IMR-90 (cell line): ENCODE measurements at regions not wholly inside any gene's neighbourhood (a gene's known extent, or its start where the extent isn't known, plus 50 kb on each side); places are given as distances from the start of the nearest gene placed in this dataset.

Source experiments
- ATAC-seq: fragments of 200-7000 bp; cut with Tn5 transposase; 2 replicates; pipeline ENCODE4 v1.9.1; 2020; ENCODE audit warnings: low read depth, mild to moderate bottlenecking, moderate library complexity
- BruUV-seq: library from RNA; stranded (reverse); fragments of 400-500 nt; replicated peaks from 2 replicates; lab custom pipeline; 2021; lab: Mats Ljungman, UMichigan
- CTCF ChIA-PET: fragments of 300-600 bp; formaldehyde crosslinking; extraction: SDS; loops from one replicate; lab custom pipeline; 2021; ENCODE audit warnings: antibody characterized with exemption; lab: Yijun Ruan, JAX
- POLR2A ChIA-PET: fragments of 300-600 bp; sonication (Branson Sonifier 250); formaldehyde crosslinking; loops from one replicate; lab custom pipeline; 2022; ENCODE audit warnings: antibody characterized with exemption; ENCODE audit not compliant: unreplicated experiment; lab: Charles Lee
- DNase-seq: peaks from one replicate; pipeline ENCODE4 v3.0.0; 2013
- H2AFZ ChIP-seq: replicated peaks from 2 replicates; pipeline ENCODE3; 2013; ENCODE audit warnings: low read length, mild to moderate bottlenecking; ENCODE audit not compliant: poor library complexity
- H2AK5ac ChIP-seq: 2 replicates; pipeline ENCODE4 v1.6.1; 2013; ENCODE audit warnings: low read depth, low read length, inconsistent platforms
- H2AK9ac ChIP-seq: replicated peaks from 2 replicates; pipeline ENCODE3; 2013; ENCODE audit warnings: mild to moderate bottlenecking, low read depth, low read length, moderate library complexity; ENCODE audit not compliant: poor library complexity
- H2BK120ac ChIP-seq: 2 replicates; pipeline ENCODE4 v1.6.1; 2013; ENCODE audit warnings: low read depth, low read length, inconsistent platforms
- H2BK15ac ChIP-seq: 3 replicates; pipeline ENCODE4 v1.6.1; 2013; ENCODE audit warnings: low read depth, low read length, inconsistent platforms
- H2BK20ac ChIP-seq: 2 replicates; pipeline ENCODE4 v1.6.1; 2013; ENCODE audit warnings: low read depth, mild to moderate bottlenecking, inconsistent platforms, low read length, moderate library complexity
- H2BK5ac ChIP-seq: 2 replicates; pipeline ENCODE4 v1.6.1; 2013; ENCODE audit warnings: mild to moderate bottlenecking, low read depth, low read length, inconsistent platforms; ENCODE audit not compliant: poor library complexity, severe bottlenecking
- H3K14ac ChIP-seq: replicated peaks from 2 replicates; pipeline ENCODE4 v1.6.1; 2013; ENCODE audit warnings: low read depth, low read length, inconsistent platforms
- H3K18ac ChIP-seq: 2 replicates; pipeline ENCODE4 v1.6.1; 2013; ENCODE audit warnings: low read depth, low read length, control low read depth
- H3K23ac ChIP-seq: 2 replicates; pipeline ENCODE4 v1.6.1; 2013; ENCODE audit warnings: low read depth, low read length, inconsistent platforms
- H3K27ac ChIP-seq: 2 replicates; pipeline ENCODE4 v1.5.1; 2013; ENCODE audit warnings: mild to moderate bottlenecking, control low read depth, low read length; ENCODE audit not compliant: insufficient read depth
- H3K27me3 ChIP-seq: 2 replicates; pipeline ENCODE4 v1.6.1; 2013; ENCODE audit warnings: low read length; ENCODE audit not compliant: control insufficient read depth, insufficient read depth
- H3K36me3 ChIP-seq: 2 replicates; pipeline ENCODE4 v1.6.1; 2013; ENCODE audit warnings: low read length, mixed read lengths; ENCODE audit not compliant: control insufficient read depth, insufficient read depth
- H3K4ac ChIP-seq: 2 replicates; pipeline ENCODE4 v1.6.1; 2013; ENCODE audit warnings: low read depth, low read length, inconsistent platforms
- H3K4me1 ChIP-seq: 2 replicates; pipeline ENCODE4 v1.6.1; 2013; ENCODE audit warnings: low read length, mixed read lengths; ENCODE audit not compliant: control insufficient read depth, insufficient read depth
- H3K4me2 ChIP-seq: 2 replicates; pipeline ENCODE4 v1.6.1; 2013; ENCODE audit warnings: low read depth, mild to moderate bottlenecking, control low read depth, low read length, moderate library complexity
- H3K4me3 ChIP-seq: 2 replicates; pipeline ENCODE4 v1.5.1; 2013; ENCODE audit warnings: low read depth, mild to moderate bottlenecking, control low read depth, low read length, moderate library complexity; ENCODE audit not compliant: insufficient read depth
- H3K56ac ChIP-seq: 2 replicates; pipeline ENCODE4 v1.6.1; 2013; ENCODE audit warnings: low read length, inconsistent platforms; ENCODE audit not compliant: insufficient read depth; ENCODE audit errors: extremely low read depth
- H3K79me1 ChIP-seq, 2 experiments: 2 replicates each; pipeline ENCODE4 v1.6.1; 2013; ENCODE audit warnings: low read length in 2 of 2, inconsistent platforms in 1 of 2, low read depth in 1 of 2
- H3K9ac ChIP-seq: 2 replicates; pipeline ENCODE4 v1.6.1; 2013; ENCODE audit warnings: low read depth, low read length, control low read depth
- H3K9me1 ChIP-seq: 2 replicates; pipeline ENCODE4 v1.6.1; 2013; ENCODE audit warnings: low read length, inconsistent platforms; ENCODE audit not compliant: insufficient read depth
- H3K9me3 ChIP-seq: 2 replicates; pipeline ENCODE4 v1.6.1; 2013; ENCODE audit warnings: low read length; ENCODE audit not compliant: control insufficient read depth, insufficient read depth
- H4K20me1 ChIP-seq: 2 replicates; pipeline ENCODE4 v1.6.1; 2013; ENCODE audit warnings: low read length, inconsistent platforms; ENCODE audit not compliant: insufficient read depth
- H4K5ac ChIP-seq: 2 replicates; pipeline ENCODE4 v1.6.1; 2013; ENCODE audit warnings: mild to moderate bottlenecking, low read depth, low read length, control low read depth
- H4K8ac ChIP-seq, 2 experiments: 2 replicates each; pipeline ENCODE4 v1.6.1; 2013; ENCODE audit warnings: low read depth in 2 of 2, low read length in 2 of 2, control low read depth in 1 of 2, inconsistent platforms in 1 of 2
- H4K91ac ChIP-seq: 2 replicates; pipeline ENCODE4 v1.6.1; 2013; ENCODE audit warnings: low read depth, low read length, inconsistent platforms; ENCODE audit not compliant: insufficient read depth
- BHLHE40 ChIP-seq: fragments of 150-350 bp; IDR thresholded peaks from 2 replicates; pipeline ENCODE4 v1.6.1; 2016; ENCODE audit warnings: mild to moderate bottlenecking, low read depth, low read length
- CEBPB ChIP-seq: IDR thresholded peaks from 2 replicates; pipeline ENCODE4 v1.6.1; 2012; ENCODE audit warnings: low read depth, low read length, improper control_type of control experiment
- CHD1 ChIP-seq: IDR thresholded peaks from 2 replicates; pipeline ENCODE4 v1.6.1; 2012; ENCODE audit warnings: low read depth, low read length, improper control_type of control experiment
- FOS ChIP-seq: fragments of 150-350 bp; IDR thresholded peaks from 2 replicates; pipeline ENCODE4 v1.6.1; 2016; ENCODE audit warnings: low read depth, low read length
- MAFK ChIP-seq: IDR thresholded peaks from 2 replicates; pipeline ENCODE4 v1.6.1; 2012; ENCODE audit warnings: low read depth, low read length, improper control_type of control experiment
- MAZ ChIP-seq: IDR thresholded peaks from 2 replicates; pipeline ENCODE4 v1.6.1; 2012; ENCODE audit warnings: low read depth, mild to moderate bottlenecking, low read length, improper control_type of control experiment, moderate library complexity, borderline replicate concordance
- MXI1 ChIP-seq: IDR thresholded peaks from 2 replicates; pipeline ENCODE4 v1.6.1; 2012; ENCODE audit warnings: low read depth, mild to moderate bottlenecking, low read length, moderate library complexity, borderline replicate concordance
- NFE2L2 ChIP-seq: fragments of 150-350 bp; IDR thresholded peaks from 2 replicates; pipeline ENCODE4 v1.6.1; 2016; ENCODE audit warnings: low read depth, mild to moderate bottlenecking, low read length
- POLR2A ChIP-seq: IDR thresholded peaks from 2 replicates; pipeline ENCODE4 v1.6.1; 2012; ENCODE audit warnings: mild to moderate bottlenecking, low read depth, low read length
- RAD21 ChIP-seq: IDR thresholded peaks from 2 replicates; pipeline ENCODE4 v1.6.1; 2012; ENCODE audit warnings: low read length, improper control_type of control experiment
- RCOR1 ChIP-seq: IDR thresholded peaks from 2 replicates; pipeline ENCODE4 v1.6.1; 2012; ENCODE audit warnings: mild to moderate bottlenecking, low read length, improper control_type of control experiment; ENCODE audit not compliant: insufficient replicate concordance
- RFX5 ChIP-seq: IDR thresholded peaks from 2 replicates; pipeline ENCODE4 v1.8.0; 2012; ENCODE audit warnings: low read depth, mild to moderate bottlenecking, low read length, moderate library complexity
- SMC3 ChIP-seq: fragments of 150-350 bp; IDR thresholded peaks from 2 replicates; pipeline ENCODE4 v1.6.1; 2016; ENCODE audit warnings: low read depth, mild to moderate bottlenecking, antibody characterized with exemption, low read length, moderate library complexity
- WGBS, 2 experiments: methylation state at CpG; one replicate each; pipeline versions ENCODE4 v1.1.5 to v1.1.7; 2013; ENCODE audit warnings: missing lambda C conversion rate in 2 of 2; ENCODE audit not compliant: insufficient read length in 1 of 2; ENCODE audit errors: extremely low coverage in 2 of 2; 5-methylcytosine and 5-hydroxymethylcytosine counted together
- dilution Hi-C: fragments of 300-500 bp; cut with HindIII; formaldehyde crosslinking; loops from one replicate; pipeline ENCODE4 v1.14.3; 2018; ENCODE audit warnings: low sequenced_read_pairs; ENCODE audit not compliant: unreplicated experiment
- in situ Hi-C: fragments of 300-500 bp; cut with MboI; formaldehyde crosslinking; loops from 3 replicates; pipeline ENCODE4 v1.14.3; 2019; ENCODE audit warnings: low sequenced_read_pairs, inconsistent platforms, mixed read lengths
- intact Hi-C: fragments of 100-400 bp; cut with micrococcal nuclease; formaldehyde crosslinking; loops from 2 replicates; pipeline ENCODE4 v1.10.0; 2022
- TF ChIP-seq, protein P1 (sequence below): fragments of 150-350 bp; IDR thresholded peaks from 2 replicates; pipeline ENCODE4 v1.6.1; 2017; ENCODE audit warnings: mild to moderate bottlenecking, antibody characterized with exemption, low read length, low read depth
- TF ChIP-seq, protein P2 (sequence below): conservative IDR thresholded peaks from 2 replicates; pipeline ENCODE4 v1.5.1; 2012; ENCODE audit warnings: mild to moderate bottlenecking, low read depth, low read length, improper control_type of control experiment
- TF ChIP-seq, protein P3 (sequence below): fragments of 150-350 bp; IDR thresholded peaks from 2 replicates; pipeline ENCODE4 v1.6.1; 2016; ENCODE audit warnings: low read depth, mild to moderate bottlenecking, low read length, moderate library complexity, borderline replicate concordance

DNA sequence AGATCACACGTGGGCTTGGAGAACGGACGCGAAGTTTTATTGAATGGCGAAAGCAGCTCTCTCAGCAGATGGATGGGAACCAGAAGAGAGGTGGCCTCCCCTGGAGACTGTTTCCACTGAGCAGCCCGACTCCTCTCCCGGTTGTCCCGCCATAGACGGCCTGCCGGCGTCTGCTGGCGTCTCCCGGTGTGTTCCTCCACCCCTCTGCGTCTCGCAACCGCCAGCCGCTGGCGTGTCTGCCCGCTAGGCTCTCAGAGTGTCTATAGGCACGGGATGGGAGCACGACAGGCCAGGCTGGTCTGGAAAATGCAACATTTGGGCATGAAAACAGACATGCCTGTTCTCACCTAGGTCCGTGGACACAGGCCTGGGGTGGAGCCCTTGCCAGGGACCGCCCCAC is 366.7 kb upstream of the SOX11 start:
- H3K4me3 ChIP-seq: no peak overlapping the region
- H4K91ac ChIP-seq: no peak overlapping the region
- POLR2A ChIA-PET: no interaction called here
- H4K8ac ChIP-seq: no peak overlapping the region
- H2BK20ac ChIP-seq: no peak overlapping the region
- no peak overlapping the region for H2AFZ ChIP-seq
- no peaks in the 10 kb centered on the region for H3K9me1 ChIP-seq
- H2BK5ac ChIP-seq: no peak overlapping the region
- TF ChIP-seq RFX5 (no peak), POLR2A (no peak), FOS (no peak), MAFK (no peak), MAZ (no peak), SMC3 (no peak), CEBPB (no peak), RAD21 (no peak), NFE2L2 (no peak), CHD1 (no peak), MXI1 (no peak), BHLHE40 (no peak), RCOR1 (no peak)
- TF ChIP-seq, protein P1, sequence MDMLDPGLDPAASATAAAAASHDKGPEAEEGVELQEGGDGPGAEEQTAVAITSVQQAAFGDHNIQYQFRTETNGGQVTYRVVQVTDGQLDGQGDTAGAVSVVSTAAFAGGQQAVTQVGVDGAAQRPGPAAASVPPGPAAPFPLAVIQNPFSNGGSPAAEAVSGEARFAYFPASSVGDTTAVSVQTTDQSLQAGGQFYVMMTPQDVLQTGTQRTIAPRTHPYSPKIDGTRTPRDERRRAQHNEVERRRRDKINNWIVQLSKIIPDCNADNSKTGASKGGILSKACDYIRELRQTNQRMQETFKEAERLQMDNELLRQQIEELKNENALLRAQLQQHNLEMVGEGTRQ: no peak
- TF ChIP-seq, protein P2, sequence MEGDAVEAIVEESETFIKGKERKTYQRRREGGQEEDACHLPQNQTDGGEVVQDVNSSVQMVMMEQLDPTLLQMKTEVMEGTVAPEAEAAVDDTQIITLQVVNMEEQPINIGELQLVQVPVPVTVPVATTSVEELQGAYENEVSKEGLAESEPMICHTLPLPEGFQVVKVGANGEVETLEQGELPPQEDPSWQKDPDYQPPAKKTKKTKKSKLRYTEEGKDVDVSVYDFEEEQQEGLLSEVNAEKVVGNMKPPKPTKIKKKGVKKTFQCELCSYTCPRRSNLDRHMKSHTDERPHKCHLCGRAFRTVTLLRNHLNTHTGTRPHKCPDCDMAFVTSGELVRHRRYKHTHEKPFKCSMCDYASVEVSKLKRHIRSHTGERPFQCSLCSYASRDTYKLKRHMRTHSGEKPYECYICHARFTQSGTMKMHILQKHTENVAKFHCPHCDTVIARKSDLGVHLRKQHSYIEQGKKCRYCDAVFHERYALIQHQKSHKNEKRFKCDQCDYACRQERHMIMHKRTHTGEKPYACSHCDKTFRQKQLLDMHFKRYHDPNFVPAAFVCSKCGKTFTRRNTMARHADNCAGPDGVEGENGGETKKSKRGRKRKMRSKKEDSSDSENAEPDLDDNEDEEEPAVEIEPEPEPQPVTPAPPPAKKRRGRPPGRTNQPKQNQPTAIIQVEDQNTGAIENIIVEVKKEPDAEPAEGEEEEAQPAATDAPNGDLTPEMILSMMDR: no peak
- TF ChIP-seq, protein P3, sequence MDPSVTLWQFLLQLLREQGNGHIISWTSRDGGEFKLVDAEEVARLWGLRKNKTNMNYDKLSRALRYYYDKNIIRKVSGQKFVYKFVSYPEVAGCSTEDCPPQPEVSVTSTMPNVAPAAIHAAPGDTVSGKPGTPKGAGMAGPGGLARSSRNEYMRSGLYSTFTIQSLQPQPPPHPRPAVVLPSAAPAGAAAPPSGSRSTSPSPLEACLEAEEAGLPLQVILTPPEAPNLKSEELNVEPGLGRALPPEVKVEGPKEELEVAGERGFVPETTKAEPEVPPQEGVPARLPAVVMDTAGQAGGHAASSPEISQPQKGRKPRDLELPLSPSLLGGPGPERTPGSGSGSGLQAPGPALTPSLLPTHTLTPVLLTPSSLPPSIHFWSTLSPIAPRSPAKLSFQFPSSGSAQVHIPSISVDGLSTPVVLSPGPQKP: no peak
- H3K23ac ChIP-seq: no peak overlapping the region
- no peaks in the 10 kb centered on the region for H4K20me1 ChIP-seq
- no peak overlapping the region for H3K4me2 ChIP-seq
- H3K9ac ChIP-seq: no peak overlapping the region
- H2BK15ac ChIP-seq: no peak overlapping the region
- in situ Hi-C loops (no loop called here), dilution Hi-C loops (no loop called here), intact Hi-C loops (no loop called here)
- no peaks in the 10 kb centered on the region for H3K27me3 ChIP-seq
- no peak overlapping the region for H2BK120ac ChIP-seq
- no TSS peak for BruUV-seq
- WGBS, 2 experiments: 90% methylated on average over 17 of the region's 23 CpGs; no CpG with 5 or more reads in 1 of the 2 experiments
- no peak overlapping the region for H3K4ac ChIP-seq
- H3K9me3 ChIP-seq: peaks cover 27% of the 10 kb centered on the region
- no peak overlapping the region for H3K18ac ChIP-seq
- no peaks in the 10 kb centered on the region for H3K4me1 ChIP-seq
- DNase-seq: no peak
- no peak overlapping the region for H2AK9ac ChIP-seq
- no peak overlapping the region for H3K27ac ChIP-seq
- H3K79me1 ChIP-seq: no peaks in the 10 kb centered on the region
- no peak overlapping the region for H2AK5ac ChIP-seq
- ATAC-seq: no peak
- H3K14ac ChIP-seq: no peak overlapping the region
- CTCF ChIA-PET: no interaction called here
- H3K36me3 ChIP-seq: no peaks in the 10 kb centered on the region
- H3K56ac ChIP-seq: no peak overlapping the region
- H4K5ac ChIP-seq: no peak overlapping the region
